GM12891 (cell line): ENCODE measurements at regions not wholly inside any gene's neighbourhood (a gene's known extent, or its start where the extent isn't known, plus 50 kb on each side); places are given as distances from the start of the nearest gene placed in this dataset.

Experiments used
- PAX5 ChIP-seq: IDR thresholded peaks from 2 replicates; pipeline ENCODE4 v1.6.1; 2011; ENCODE audit warnings: low read length, moderate library complexity, mild to moderate bottlenecking; ENCODE audit not compliant: insufficient read depth, severe bottlenecking
- POLR2A ChIP-seq: IDR thresholded peaks from 2 replicates; pipeline ENCODE4 v1.6.1; 2011; ENCODE audit warnings: low read depth, low read length, control low read depth
- POLR2AphosphoS5 ChIP-seq: IDR thresholded peaks from 2 replicates; pipeline ENCODE4 v1.6.1; 2011; ENCODE audit warnings: low read depth, low read length, control low read depth
- POU2F2 ChIP-seq: IDR thresholded peaks from 2 replicates; pipeline ENCODE4 v1.6.1; 2011; ENCODE audit warnings: low read depth, mild to moderate bottlenecking, control low read depth, low read length, moderate library complexity
- SPI1 ChIP-seq: IDR thresholded peaks from 2 replicates; pipeline ENCODE4 v1.6.1; 2011; ENCODE audit warnings: low read depth, low read length, control low read depth
- TAF1 ChIP-seq: IDR thresholded peaks from 2 replicates; pipeline ENCODE4 v1.6.1; 2011; ENCODE audit warnings: low read depth, low read length, control low read depth

DNA sequence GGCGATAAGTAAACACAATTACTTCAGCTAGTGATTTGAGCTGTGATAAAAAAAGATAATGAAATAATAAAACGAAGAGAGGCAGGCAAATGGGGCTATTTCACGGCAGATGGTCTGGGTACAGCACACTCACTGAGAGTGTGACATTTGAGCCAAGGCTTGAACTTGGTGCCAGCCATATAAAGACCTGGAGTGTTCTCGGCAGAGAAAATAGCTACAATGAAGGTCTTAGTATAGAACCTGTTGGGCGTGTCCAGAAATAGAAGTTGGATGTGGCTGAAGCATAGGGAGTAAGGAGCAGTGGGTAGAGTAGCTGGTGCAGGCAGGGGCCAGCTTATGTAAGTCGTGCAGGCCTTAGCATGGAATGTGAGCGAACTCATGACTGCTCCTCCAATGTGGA lies 660.3 kb upstream of the WWC1 start:
- no peak for TF ChIP-seq POLR2A
- TF ChIP-seq POLR2AphosphoS5 = no peak
- no peak for TF ChIP-seq SPI1
- no peak for TF ChIP-seq POU2F2
- TF ChIP-seq TAF1 = no peak
- no peak for TF ChIP-seq PAX5
